ENCODE measurements at regions not wholly inside any gene's neighbourhood (a gene's known extent, or its start where the extent isn't known, plus 50 kb on each side); places are given as distances from the start of the nearest gene placed in this dataset.
"Not testable (repeated sequence)": the region's sequence is repeated elsewhere in the genome, so short reads cannot be mapped to it uniquely, and the experiment has no call there.

- Histone ChIP-seq H3K4me1 (no peaks in the 10 kb centered on the region), H3K4me3 (no peak overlapping the region), H3K36me3 (no peaks in the 10 kb centered on the region), H3K27ac (no peak overlapping the region), H3K9me3 (no peaks in the 10 kb centered on the region), H3K27me3 (no peaks in the 10 kb centered on the region)
- no peak for DNase-seq (ENCODE audit: low spot score in 2 of 2)
- TF ChIP-seq POLR2AphosphoS5 (IDR thresholded peaks at IDR 0.05) = no peak
- TF ChIP-seq CTCF (IDR thresholded peaks at IDR 0.05) = no peak
- no peak for TF ChIP-seq EP300 (IDR thresholded peaks at IDR 0.05)
- no peak for TF ChIP-seq POLR2A (IDR thresholded peaks at IDR 0.05)
These were observed 101.7 kb upstream of the SMLR1 start for GRCh38 chr6:130725551-130725950.

DNA sequence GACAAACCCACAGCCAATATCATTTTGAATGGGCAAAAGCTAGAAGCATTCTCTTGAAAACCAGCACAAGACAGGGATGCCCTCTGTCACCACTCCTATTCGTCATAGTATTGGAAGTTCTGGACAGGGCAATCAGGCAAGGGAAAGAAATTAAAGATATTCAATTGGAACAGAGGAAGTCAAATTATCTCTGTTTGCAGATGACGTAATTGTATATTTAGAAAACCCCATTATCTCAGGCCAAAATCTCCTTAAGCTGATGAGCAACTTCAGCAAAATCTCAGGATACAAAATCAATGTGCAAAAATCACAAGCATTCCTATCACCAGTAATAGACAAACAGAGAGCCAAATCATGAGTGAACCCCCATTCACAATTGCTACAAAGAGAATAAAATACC is 99.1 kb upstream of the SMLR1 start:
- not testable (repeated sequence) for H3K9me3 ChIP-seq, H3K4me1 ChIP-seq

GRCh38 chr6:130730600-130730999 is 96.6 kb upstream of the SMLR1 start:
- no peaks in the 10 kb centered on the region for H3K36me3 ChIP-seq
- no peak overlapping the region for H3K27ac ChIP-seq
- no peaks in the 10 kb centered on the region for H3K4me1 ChIP-seq
- TF ChIP-seq POLR2A (IDR thresholded peaks at IDR 0.05) = no peak
- no peak for TF ChIP-seq POLR2AphosphoS5 (IDR thresholded peaks at IDR 0.05)
- TF ChIP-seq EP300 (IDR thresholded peaks at IDR 0.05) = no peak
- no peak for TF ChIP-seq CTCF (IDR thresholded peaks at IDR 0.05)
- DNase-seq (ENCODE audit: low spot score in 2 of 2) = no peak
- no peak overlapping the region for H3K4me3 ChIP-seq
- no peaks in the 10 kb centered on the region for H3K9me3 ChIP-seq
- H3K27me3 ChIP-seq = no peaks in the 10 kb centered on the region

More for the DNA sequence above, 99.1 kb upstream of the SMLR1 start:
- 90% methylated on average over 2 of the region's 2 CpGs for WGBS
- not testable (repeated sequence) for H3K27ac ChIP-seq; DNase-seq (ENCODE audit: low spot score in 2 of 2); H3K27me3 ChIP-seq; H3K4me3 ChIP-seq; H3K36me3 ChIP-seq

DNA sequence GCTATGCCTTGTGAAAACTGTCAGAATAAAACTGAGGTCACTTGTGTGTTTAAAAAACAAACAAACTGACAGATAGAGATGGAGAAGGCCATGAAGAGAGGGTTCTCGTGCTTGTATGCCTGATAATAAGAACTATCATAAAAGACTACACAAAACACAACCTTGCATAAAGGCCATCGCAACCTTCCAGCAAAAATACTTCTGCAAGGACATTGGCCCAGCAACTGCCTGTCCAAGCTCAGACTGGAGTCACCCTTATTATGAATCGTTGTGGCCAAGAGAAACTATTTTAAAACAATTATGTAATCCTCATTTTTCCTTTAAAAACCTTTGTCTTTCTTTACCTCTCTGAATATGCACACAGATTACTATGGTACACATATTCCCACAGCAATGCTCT is 93.0 kb upstream of the SMLR1 start:
- no peak for DNase-seq (ENCODE audit: low spot score in 2 of 2)
- Histone ChIP-seq H3K9me3 (no peaks in the 10 kb centered on the region), H3K4me3 (no peak overlapping the region), H3K27me3 (no peaks in the 10 kb centered on the region), H3K27ac (no peak overlapping the region), H3K4me1 (no peaks in the 10 kb centered on the region), H3K36me3 (no peaks in the 10 kb centered on the region)
- TF ChIP-seq POLR2AphosphoS5 (IDR thresholded peaks at IDR 0.05) = no peak
- no peak for TF ChIP-seq CTCF (IDR thresholded peaks at IDR 0.05)
- TF ChIP-seq EP300 (IDR thresholded peaks at IDR 0.05) = no peak
- no peak for TF ChIP-seq POLR2A (IDR thresholded peaks at IDR 0.05)
- WGBS = 87% methylated on average over 3 of the region's 3 CpGs

- no peak for DNase-seq (ENCODE audit: low spot score in 2 of 2)
- no peak for TF ChIP-seq POLR2A (IDR thresholded peaks at IDR 0.05)
- Histone ChIP-seq H3K27ac (no peak overlapping the region), H3K36me3 (no peaks in the 10 kb centered on the region), H3K4me3 (no peak overlapping the region), H3K9me3 (no peaks in the 10 kb centered on the region), H3K4me1 (no peaks in the 10 kb centered on the region), H3K27me3 (no peaks in the 10 kb centered on the region)
These were observed 86.9 kb upstream of the SMLR1 start for GRCh38 chr6:130740308-130740707.

DNA sequence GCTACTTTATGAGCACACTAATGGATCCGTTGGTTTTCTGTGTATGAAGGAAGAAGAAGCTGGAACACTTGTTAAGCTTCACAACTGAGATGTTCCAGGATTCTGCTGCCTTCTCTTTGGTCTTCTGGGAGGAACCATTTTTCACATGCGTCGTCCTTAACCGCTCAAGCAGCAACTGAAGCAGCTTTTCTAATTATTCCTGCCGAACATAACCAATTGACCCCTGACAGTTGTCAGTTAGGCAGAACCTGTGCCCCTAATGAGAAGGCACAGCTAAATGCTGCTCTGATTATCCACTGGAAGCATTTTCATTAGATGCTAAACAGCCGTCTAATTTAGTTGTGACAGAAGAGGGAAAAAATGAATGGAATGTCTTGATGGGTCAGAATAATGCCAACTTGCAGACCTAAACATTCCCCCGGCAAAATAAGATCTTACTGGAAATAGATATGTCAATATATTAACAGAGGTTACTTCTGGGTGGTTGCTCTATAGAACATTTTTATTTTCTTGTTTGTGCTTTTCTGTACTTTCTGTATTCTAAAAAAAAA is 85.0 kb upstream of the SMLR1 start:
- DNase-seq (ENCODE audit: low spot score in 2 of 2) = no peak
- WGBS = 71% methylated on average over 7 of the region's 7 CpGs
- Histone ChIP-seq H3K36me3 (no peaks in the 10 kb centered on the region), H3K27ac (no peak overlapping the region), H3K4me3 (no peak overlapping the region), H3K9me3 (no peaks in the 10 kb centered on the region), H3K27me3 (no peaks in the 10 kb centered on the region), H3K4me1 (no peaks in the 10 kb centered on the region)
- no peak for TF ChIP-seq CTCF (IDR thresholded peaks at IDR 0.05)
- TF ChIP-seq POLR2A (IDR thresholded peaks at IDR 0.05) = no peak
- TF ChIP-seq POLR2AphosphoS5 (IDR thresholded peaks at IDR 0.05) = no peak
- TF ChIP-seq EP300 (IDR thresholded peaks at IDR 0.05) = no peak

Measured in suprapubic skin (tissue), 4 donors.